GM19023 (cell line): ENCODE measurements at regions not wholly inside any gene's neighbourhood (a gene's known extent, or its start where the extent isn't known, plus 50 kb on each side); places are given as distances from the start of the nearest gene placed in this dataset.
"Not testable (repeated sequence)": the region's sequence is repeated elsewhere in the genome, so short reads cannot be mapped to it uniquely, and the experiment has no call there.

Experiments
- ATAC-seq: cut with Tn5 transposase; IDR thresholded peaks from one replicate; pipeline ENCODE4 v1.9.1; 2021; ENCODE audit warnings: mild to moderate bottlenecking, moderate library complexity; ENCODE audit not compliant: unreplicated experiment

DNA sequence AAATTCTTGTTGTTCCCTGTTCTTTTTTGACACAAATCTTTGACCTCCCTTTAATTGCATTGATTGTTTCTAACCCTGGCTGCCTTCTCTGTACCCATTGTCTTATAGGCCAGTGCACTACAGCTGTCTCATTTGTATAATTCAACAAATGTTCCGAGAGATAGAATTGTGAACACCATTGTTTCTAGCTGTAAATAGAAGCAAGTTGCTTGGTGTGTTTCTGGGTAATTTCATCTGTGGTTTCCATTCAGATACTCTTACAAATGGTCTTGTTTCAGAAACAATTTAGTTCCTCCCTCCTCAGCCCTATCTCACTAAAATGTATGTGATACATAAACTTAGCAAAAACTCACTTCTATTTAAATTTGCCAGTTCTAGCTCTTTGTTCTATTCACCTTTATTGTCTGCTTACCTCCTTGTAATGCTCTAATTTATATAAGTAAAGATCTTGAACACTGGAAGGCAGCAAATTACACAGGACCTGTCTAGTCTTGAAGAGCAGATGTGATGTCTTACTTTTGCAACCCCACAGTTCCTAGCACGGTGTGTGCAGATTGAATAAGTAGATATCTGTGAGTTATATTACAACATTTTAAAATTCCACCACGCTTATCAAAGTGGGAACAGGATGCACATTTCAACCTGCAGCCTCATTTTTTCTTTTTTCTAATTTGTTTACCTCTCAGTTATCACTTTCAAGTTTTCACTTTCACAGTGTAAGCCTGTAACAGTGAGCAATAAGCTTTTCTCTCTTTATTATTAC lies 515.6 kb upstream of the ZP4 start:
- ATAC-seq, result no peak

DNA sequence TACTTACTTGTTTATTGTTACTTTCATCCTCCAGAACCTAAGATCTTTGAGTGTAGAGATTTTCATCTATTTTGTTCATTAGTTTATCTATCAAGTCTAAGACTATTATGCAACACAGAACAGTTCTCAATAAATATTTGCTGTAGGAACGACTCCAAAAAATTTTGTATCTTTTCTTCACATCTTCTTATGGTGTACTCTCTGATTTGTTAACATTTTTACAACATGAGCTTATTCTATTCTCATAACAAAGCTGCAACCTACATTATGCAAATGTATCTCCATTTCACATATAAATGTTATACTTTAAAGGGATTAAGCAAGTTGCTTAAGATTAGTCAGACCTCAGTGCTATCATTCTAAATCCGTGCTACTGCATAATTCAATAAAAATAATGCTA lies 514.2 kb upstream of the ZP4 start:
- no peak for ATAC-seq

GRCh38 chr1:238404481-238404880 lies 513.8 kb upstream of the ZP4 start:
- no peak for ATAC-seq

DNA sequence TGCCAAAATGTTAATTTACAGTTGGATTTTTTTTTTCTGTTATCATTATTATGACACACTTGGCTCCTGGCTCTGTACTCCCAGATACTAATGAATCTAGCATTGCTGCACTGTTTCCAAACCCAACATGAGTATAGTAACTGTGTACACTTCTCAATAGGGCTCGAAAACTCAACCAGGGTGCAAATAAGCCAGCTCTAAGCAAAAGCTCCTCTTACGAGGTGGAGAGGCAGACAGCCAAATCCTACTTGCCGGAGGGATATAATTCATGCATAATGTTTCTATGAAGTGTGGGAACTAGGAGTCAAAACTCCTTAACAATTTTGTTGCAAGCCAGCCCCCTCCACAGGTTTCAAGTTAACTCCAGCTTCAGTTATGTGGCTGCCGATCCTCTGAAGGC lies 510.4 kb upstream of the ZP4 start:
- ATAC-seq, result no peak

DNA sequence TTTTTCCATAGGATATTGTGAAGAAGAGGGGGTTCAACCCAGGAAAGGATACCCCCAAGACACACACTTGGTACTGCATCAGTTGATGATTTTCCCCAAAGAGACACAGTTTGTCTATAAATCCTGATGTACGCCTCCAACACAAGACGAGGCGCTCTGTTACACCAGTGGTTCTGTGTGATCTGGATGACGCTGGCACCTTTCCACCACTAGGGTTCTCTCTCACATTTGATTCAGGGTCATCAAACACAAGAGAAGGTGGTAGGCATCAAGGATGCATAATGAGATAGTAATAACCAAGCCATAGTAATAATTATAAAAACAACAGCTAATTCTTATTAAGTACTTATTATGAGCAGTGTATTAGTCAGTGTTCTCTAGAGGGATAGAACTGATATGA lies 508.8 kb upstream of the ZP4 start:
- no peak for ATAC-seq

GRCh38 chr1:238396140-238396539 lies 505.4 kb upstream of the ZP4 start:
- no peak for ATAC-seq

GRCh38 chr1:238384381-238384780 lies 493.7 kb upstream of the ZP4 start:
- ATAC-seq, result no peak

- no peak for ATAC-seq
Observed at GRCh38 chr1:238380167-238380566, 489.4 kb upstream of the ZP4 start.

DNA sequence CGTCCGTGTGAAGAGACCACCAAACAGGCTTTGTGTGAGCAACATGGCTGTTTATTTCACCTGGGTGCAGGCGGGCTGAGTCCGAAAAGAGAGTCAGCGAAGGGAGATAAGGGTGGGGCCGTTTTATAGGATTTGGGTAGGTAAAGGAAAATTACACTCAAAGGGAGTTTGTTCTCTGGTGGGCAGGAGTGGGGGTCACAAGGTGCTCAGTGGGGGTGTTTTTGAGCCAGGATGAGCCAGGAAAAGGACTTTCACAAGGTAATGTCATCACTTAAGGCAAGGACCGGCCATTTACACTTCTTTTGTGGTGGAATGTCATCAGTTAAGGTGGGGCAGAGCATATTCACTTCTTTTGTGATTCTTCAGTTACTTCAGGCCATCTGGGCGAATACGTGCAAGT lies 488.7 kb upstream of the ZP4 start:
- not testable (repeated sequence) for ATAC-seq

DNA sequence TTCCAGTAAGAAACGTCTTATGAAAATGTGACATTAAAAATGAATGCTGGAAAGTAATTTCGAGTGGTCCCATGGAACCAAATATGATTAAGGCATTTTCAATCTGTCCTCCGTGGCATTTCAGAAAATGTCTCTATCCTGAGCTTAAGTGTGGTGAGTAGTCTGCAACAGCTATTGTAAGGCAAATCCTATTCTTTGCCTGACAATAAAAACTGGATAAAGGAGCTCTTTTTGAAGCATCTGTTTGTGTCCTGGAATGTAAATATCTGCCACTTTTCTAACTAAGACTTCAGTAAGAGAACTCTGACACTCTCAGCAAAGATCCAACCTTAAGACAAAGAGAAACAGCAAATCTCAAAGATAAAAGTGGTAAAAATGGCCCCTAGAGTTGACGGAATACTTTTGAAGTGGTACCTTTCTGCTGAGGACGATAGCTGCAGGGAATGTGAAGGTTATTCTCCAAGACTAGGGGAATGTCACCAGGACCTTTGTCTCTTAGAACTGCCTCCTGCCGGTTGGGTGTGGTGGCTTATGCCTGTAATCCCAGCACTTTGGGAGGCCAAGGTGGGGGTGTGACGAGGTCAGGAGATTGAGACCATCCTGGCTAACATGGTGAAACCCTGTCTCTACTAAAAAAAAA lies 486.7 kb upstream of the ZP4 start:
- no peak for ATAC-seq

- no peak for ATAC-seq
Observed at GRCh38 chr1:238370599-238370998, 479.9 kb upstream of the ZP4 start.

DNA sequence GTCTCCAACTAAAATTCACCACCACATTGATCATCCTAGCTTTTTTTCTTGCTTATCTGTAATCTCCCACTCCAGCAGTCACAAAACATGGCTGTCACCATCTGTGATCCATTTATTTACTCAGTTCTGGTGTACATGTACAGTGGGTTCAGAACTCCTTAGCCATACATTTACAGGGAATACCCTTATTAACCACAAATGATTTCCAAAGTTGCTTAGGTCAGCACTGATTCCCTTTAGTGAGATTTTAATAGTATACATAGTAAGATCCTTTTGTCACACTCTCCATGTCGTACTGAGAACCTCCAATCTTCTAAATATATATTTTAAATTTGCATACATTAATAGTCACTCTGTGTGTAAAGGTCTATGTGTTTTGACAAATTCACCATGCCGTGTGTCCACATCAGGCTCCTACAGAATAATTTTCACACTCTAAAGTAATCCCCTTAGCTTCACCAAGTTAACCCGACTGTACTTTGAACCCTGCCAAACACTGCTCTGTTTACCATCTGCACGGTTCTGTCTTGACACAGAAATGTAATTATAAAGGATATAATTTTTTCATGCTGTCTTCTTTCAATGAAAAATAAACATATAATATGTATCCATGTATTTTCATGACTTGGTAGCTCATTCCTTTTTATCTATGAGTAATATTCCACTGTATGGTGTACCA lies 473.6 kb upstream of the ZP4 start:
- ATAC-seq, result no peak

DNA sequence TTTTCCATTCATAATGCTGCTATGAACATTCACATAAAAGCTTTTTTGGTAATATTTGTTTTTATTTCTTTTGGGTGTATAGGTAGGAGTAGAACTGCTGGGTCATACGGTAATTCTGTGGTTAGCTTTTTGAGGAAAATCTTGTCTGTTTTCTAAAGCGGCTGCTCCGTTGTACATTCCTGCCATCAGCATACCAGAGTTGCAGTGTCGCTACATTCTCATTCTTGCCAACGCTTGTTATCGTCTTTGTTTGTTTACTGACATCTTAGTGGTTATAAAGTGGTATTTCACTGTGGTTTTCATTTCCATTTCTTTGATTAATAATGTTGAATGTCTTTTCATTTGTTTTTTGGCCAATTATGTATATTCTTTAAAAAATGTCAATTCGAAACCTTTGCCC lies 469.8 kb upstream of the ZP4 start:
- ATAC-seq, result no peak

- no peak for ATAC-seq
Observed at GRCh38 chr1:238350471-238350870, 459.7 kb upstream of the ZP4 start.

DNA sequence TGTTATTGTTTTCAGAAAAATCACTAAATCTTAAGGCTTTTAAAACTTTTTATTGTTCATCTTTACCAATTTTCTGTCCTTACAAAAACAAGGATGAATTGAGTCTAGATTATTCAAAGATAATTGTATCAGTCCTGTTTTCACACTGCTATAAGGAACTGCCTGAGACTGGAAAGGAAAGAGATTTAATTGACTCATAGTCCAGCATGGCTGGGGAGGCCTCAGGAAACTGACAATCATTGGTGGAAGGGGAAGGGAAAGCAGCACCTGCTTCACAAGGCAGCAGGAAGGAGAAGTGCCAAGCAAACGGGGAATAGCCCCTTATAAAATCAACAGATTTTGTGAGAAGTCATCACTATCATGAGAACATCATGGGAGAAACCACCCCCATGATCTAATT lies 455.6 kb upstream of the ZP4 start:
- ATAC-seq, result no peak

GRCh38 chr1:238345837-238346236 lies 455.1 kb upstream of the ZP4 start:
- ATAC-seq, result no peak

GRCh38 chr1:238343852-238344251 lies 453.1 kb upstream of the ZP4 start:
- ATAC-seq, result no peak

GRCh38 chr1:238341395-238341794 lies 450.7 kb upstream of the ZP4 start:
- no peak for ATAC-seq

- no peak for ATAC-seq
Observed at GRCh38 chr1:238340989-238341388, 450.3 kb upstream of the ZP4 start.

DNA sequence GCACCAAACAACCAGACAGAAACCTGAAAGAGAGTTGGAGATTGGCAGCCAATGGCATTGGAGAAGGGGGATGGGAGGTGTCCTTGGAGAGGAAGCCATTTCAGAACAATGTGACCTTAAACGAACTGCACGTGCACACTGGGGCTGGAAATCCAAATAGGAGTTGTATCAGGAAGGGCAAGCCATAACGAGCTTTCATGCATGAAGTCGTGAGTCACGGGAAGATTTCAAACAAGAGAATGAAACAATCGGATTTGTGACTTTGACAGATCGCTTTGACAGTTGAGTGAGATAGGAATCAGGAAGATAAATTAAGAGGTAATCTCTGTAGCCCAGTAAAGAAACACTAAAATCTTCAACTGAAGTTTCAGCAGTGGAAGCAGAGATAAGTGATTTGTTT lies 445.8 kb upstream of the ZP4 start:
- ATAC-seq, result no peak

- no peak for ATAC-seq
Observed at GRCh38 chr1:238334170-238334569, 443.4 kb upstream of the ZP4 start.

DNA sequence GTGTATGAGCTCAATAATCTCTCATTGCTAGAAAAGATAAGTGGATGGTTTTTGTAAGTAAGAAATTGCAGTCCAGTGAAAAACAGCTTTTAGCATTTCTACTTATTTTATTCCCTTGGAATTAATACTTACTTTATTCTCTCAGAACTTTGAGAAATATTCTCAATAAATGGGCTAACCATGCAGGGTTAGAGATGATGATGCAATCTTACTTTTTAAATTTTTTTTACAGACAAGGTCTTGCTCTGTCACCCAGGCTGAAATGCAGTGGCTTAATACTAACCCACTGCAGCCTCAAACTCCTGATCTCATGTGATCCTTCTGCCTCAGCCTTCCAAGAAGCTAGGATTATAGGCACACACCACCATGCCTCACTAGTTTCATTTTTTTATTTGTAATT lies 440.8 kb upstream of the ZP4 start:
- no peak for ATAC-seq
